ENCODE measurements at regions not wholly inside any gene's neighbourhood (a gene's known extent, or its start where the extent isn't known, plus 50 kb on each side); places are given as distances from the start of the nearest gene placed in this dataset.

DNA sequence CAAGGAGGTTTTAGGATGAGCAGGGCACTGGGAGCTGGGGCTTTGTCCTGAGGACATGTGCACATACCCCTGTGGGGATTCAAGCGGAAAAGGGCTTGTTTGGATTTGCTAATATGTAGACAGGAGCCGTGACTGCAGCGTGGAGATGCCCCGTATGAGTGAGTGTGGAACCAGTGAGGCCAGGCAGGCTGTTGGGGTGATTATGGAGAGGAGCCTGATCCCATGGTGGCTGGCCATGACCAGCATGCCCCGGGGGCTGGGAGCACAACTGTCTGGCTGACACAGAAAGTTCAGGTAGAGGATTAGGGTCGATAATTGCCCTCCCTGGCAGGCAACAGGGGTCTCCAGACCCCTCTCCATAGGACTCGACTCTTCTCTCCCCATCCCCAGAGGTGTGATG lies 68.8 kb upstream of the STX18 start:
- DNase-seq (ENCODE audit: low read depth), result no peak
- TF ChIP-seq, protein P1, sequence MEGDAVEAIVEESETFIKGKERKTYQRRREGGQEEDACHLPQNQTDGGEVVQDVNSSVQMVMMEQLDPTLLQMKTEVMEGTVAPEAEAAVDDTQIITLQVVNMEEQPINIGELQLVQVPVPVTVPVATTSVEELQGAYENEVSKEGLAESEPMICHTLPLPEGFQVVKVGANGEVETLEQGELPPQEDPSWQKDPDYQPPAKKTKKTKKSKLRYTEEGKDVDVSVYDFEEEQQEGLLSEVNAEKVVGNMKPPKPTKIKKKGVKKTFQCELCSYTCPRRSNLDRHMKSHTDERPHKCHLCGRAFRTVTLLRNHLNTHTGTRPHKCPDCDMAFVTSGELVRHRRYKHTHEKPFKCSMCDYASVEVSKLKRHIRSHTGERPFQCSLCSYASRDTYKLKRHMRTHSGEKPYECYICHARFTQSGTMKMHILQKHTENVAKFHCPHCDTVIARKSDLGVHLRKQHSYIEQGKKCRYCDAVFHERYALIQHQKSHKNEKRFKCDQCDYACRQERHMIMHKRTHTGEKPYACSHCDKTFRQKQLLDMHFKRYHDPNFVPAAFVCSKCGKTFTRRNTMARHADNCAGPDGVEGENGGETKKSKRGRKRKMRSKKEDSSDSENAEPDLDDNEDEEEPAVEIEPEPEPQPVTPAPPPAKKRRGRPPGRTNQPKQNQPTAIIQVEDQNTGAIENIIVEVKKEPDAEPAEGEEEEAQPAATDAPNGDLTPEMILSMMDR (IDR thresholded peaks at IDR 0.05; ENCODE audit: insufficient read depth, low read depth, low read length), result no peak
- ChIA-PET POLR2A (no interaction called here), CTCF (no interaction called here)
- H3K4me3 ChIP-seq (ENCODE audit: low read depth, low read length), result no peak overlapping the region
- H3K27me3 ChIP-seq (ENCODE audit: control insufficient read depth, insufficient read depth, low read length), result no peaks in the 10 kb centered on the region
- no peaks in the 10 kb centered on the region for H3K36me3 ChIP-seq (ENCODE audit: control insufficient read depth, insufficient read depth, low read length)

DNA sequence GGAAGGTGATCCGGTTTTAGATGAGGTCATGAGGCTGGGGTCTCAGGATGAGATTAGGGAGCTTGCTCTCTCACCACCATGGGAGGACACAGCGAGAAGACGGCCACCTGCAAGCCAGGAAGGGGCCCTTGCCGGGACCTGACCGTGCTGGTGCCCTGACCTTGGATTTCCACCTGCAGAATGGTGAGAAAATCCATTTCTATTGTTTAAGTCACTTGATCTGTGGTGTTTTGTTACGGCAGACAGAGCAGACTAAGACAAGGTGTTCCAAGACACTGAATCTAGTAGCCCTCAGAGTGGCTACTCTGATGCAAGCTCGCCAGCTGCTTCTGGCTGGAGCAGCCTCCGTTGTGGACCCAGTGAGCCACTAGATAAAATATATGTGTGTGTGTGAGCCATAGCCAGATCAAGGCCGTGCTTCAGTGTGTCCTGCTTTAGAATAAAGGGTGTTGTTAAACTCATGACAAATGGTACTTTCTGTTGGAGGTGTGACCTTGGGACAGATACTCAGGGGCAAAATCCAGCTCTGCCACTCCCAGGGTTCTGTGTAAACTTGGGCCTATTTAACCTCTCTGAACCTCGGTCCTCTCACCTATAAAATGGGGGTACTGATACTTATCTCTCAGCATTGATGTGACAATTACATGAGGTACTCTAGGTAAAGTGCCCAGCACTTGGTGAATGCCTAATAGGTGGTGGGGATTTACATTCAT lies 67.9 kb upstream of the STX18 start:
- ChIA-PET POLR2A (no interaction called here), CTCF (no interaction called here)
- Histone ChIP-seq H3K4me3 (ENCODE audit: low read depth, low read length) (no peak overlapping the region), H3K36me3 (ENCODE audit: control insufficient read depth, insufficient read depth, low read length) (no peaks in the 10 kb centered on the region), H3K27me3 (ENCODE audit: control insufficient read depth, insufficient read depth, low read length) (no peaks in the 10 kb centered on the region)
- DNase-seq (ENCODE audit: low read depth), result no peak
- TF ChIP-seq, protein P1 (IDR thresholded peaks at IDR 0.05; ENCODE audit: insufficient read depth, low read depth, low read length), result no peak

GRCh38 chr4:4608214-4608537 lies 66.3 kb upstream of the STX18 start:
- Histone ChIP-seq H3K4me3 (ENCODE audit: low read depth, low read length) (no peak overlapping the region), H3K27me3 (ENCODE audit: control insufficient read depth, insufficient read depth, low read length) (no peaks in the 10 kb centered on the region), H3K36me3 (ENCODE audit: control insufficient read depth, insufficient read depth, low read length) (no peaks in the 10 kb centered on the region)
- DNase-seq (ENCODE audit: low read depth), result no peak
- ChIA-PET POLR2A (no interaction called here), CTCF (no interaction called here)
- TF ChIP-seq, protein P1 (IDR thresholded peaks at IDR 0.05; ENCODE audit: insufficient read depth, low read depth, low read length), result no peak

GRCh38 chr4:4607336-4608213 lies 65.7 kb upstream of the STX18 start:
- DNase-seq (ENCODE audit: low read depth), result no peak
- TF ChIP-seq, protein P1 (IDR thresholded peaks at IDR 0.05; ENCODE audit: insufficient read depth, low read depth, low read length), result no peak
- no peak overlapping the region for H3K4me3 ChIP-seq (ENCODE audit: low read depth, low read length)
- no peaks in the 10 kb centered on the region for H3K27me3 ChIP-seq (ENCODE audit: control insufficient read depth, insufficient read depth, low read length)
- H3K36me3 ChIP-seq (ENCODE audit: control insufficient read depth, insufficient read depth, low read length), result no peaks in the 10 kb centered on the region
- ChIA-PET POLR2A (no interaction called here), CTCF (interaction anchor here (0.7 to 1.2 kb wide), 2 partner anchors 13 to 16 kb away, joined by 3 read pairs; no protein-coding TSS in a partner anchor)

DNA sequence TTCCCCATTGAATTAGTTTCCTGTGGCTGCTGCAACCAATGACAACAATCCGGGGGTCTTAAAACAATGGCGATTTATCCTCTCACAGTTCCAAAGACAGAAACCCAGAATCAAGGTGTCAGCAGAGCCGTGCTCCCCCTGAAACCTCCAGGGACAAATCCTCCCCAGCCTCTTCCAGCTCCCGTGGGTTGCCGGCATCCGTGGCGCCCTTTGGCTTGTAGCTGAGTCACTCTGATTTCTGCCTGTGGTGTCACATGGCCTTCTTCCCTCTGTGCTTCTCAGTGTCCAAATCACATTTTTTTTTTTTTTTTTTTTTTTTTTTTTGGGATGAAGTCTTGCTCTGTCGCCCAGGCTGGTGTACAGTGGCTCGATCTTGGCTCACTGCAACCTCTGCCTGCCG lies 64.5 kb upstream of the STX18 start:
- Histone ChIP-seq H3K36me3 (ENCODE audit: control insufficient read depth, insufficient read depth, low read length) (no peaks in the 10 kb centered on the region), H3K27me3 (ENCODE audit: control insufficient read depth, insufficient read depth, low read length) (no peaks in the 10 kb centered on the region), H3K4me3 (ENCODE audit: low read depth, low read length) (no peak overlapping the region)
- ChIA-PET CTCF (interaction anchor here (0.9 to 1.2 kb wide), 2 partner anchors 14 to 64 kb away, joined by 3 read pairs; partner anchors contain the start of gene STX18), POLR2A (no interaction called here)
- TF ChIP-seq, protein P1 (IDR thresholded peaks at IDR 0.05; ENCODE audit: insufficient read depth, low read depth, low read length), result no peak
- no peak for DNase-seq (ENCODE audit: low read depth)
